SK-N-SH (cell line): ENCODE measurements at regions not wholly inside any gene's neighbourhood (a gene's known extent, or its start where the extent isn't known, plus 50 kb on each side); places are given as distances from the start of the nearest gene placed in this dataset.

Source experiments
- EZH2phosphoT487 ChIP-seq: fragments of 200-600 bp; sonication (generic); IDR thresholded peaks from 2 replicates; pipeline ENCODE4 v1.6.1; 2017; ENCODE audit warnings: low read depth, mixed run types, mild to moderate bottlenecking, antibody characterized with exemption, moderate library complexity, borderline replicate concordance
- FOXJ3 ChIP-seq: sonication (generic); formaldehyde crosslinking; IDR thresholded peaks from 2 replicates; pipeline ENCODE4 v1.5.1; 2020; ENCODE audit warnings: mild to moderate bottlenecking, missing genetic modification reagents
- MXI1 ChIP-seq: IDR thresholded peaks from 2 replicates; pipeline ENCODE4 v1.6.1; 2012; ENCODE audit warnings: mild to moderate bottlenecking, low read depth, low read length, improper control_type of control experiment
- RXRA ChIP-seq: IDR thresholded peaks from 2 replicates; pipeline ENCODE4 v1.4.0; 2012; ENCODE audit warnings: low read depth, mild to moderate bottlenecking, borderline replicate concordance
- TAF1 ChIP-seq: IDR thresholded peaks from 2 replicates; pipeline ENCODE4 v1.6.1; 2012; ENCODE audit warnings: low read depth, mild to moderate bottlenecking, low read length, moderate library complexity, borderline replicate concordance
- TF ChIP-seq, protein P1 (sequence below): fragments of 200-600 bp; sonication (generic); IDR thresholded peaks from 2 replicates; pipeline ENCODE4 v1.6.1; 2017; ENCODE audit warnings: antibody characterized with exemption, mild to moderate bottlenecking, moderate library complexity

DNA sequence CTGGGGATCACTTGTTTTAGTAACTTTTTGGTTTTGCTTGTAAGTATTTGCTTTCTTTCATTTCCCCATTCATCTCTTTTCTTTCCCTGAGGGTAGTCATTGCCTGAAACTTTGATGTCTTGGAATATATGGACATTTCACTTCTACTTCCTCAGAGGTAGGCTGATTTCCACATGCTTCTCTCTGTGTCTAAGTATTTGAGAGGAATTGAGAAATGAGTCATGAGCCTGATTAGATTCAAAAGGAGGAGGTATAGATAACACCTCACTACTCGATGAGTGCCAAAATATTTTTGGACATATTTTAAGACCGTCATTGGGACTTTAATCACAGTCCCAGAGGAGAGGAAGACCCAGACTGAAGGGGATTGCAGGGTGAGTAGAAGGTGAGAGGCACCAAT, 480.1 kb upstream of the SGO1 start:
- no peak for TF ChIP-seq FOXJ3 (CRISPR knock-in tag)
- TF ChIP-seq EZH2phosphoT487: no peak
- TF ChIP-seq RXRA: no peak
- TF ChIP-seq, protein P1, sequence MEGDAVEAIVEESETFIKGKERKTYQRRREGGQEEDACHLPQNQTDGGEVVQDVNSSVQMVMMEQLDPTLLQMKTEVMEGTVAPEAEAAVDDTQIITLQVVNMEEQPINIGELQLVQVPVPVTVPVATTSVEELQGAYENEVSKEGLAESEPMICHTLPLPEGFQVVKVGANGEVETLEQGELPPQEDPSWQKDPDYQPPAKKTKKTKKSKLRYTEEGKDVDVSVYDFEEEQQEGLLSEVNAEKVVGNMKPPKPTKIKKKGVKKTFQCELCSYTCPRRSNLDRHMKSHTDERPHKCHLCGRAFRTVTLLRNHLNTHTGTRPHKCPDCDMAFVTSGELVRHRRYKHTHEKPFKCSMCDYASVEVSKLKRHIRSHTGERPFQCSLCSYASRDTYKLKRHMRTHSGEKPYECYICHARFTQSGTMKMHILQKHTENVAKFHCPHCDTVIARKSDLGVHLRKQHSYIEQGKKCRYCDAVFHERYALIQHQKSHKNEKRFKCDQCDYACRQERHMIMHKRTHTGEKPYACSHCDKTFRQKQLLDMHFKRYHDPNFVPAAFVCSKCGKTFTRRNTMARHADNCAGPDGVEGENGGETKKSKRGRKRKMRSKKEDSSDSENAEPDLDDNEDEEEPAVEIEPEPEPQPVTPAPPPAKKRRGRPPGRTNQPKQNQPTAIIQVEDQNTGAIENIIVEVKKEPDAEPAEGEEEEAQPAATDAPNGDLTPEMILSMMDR: no peak
- TF ChIP-seq MXI1: no peak
- no peak for TF ChIP-seq TAF1
